ENCODE measurements at regions not wholly inside any gene's neighbourhood (a gene's known extent, or its start where the extent isn't known, plus 50 kb on each side); places are given as distances from the start of the nearest gene placed in this dataset.

GRCh38 chr6:153616506-153616905 is 422.5 kb upstream of the OPRM1 start:
- CTCF ChIA-PET, result no interaction called here
- POLR2A ChIA-PET, result no interaction called here
- TF ChIP-seq LEF1 (IDR thresholded peaks at IDR 0.05; ENCODE audit: borderline replicate concordance) (no peak), NFRKB (IDR thresholded peaks at IDR 0.05) (no peak), TARDBP (IDR thresholded peaks at IDR 0.05) (no peak), SP1 (IDR thresholded peaks at IDR 0.05) (no peak), ZNF384 (IDR thresholded peaks at IDR 0.05) (no peak), FOXA1 (IDR thresholded peaks at IDR 0.05) (no peak), L3MBTL2 (conservative IDR thresholded peaks at IDR 0.05) (no peak), FOXM1 (IDR thresholded peaks at IDR 0.05; ENCODE audit: borderline replicate concordance) (no peak), SUZ12 (IDR thresholded peaks at IDR 0.05) (no peak), ELF4 (IDR thresholded peaks at IDR 0.05) (no peak), CTBP1 (IDR thresholded peaks at IDR 0.05; ENCODE audit: borderline replicate concordance) (no peak), HDGF (IDR thresholded peaks at IDR 0.05; ENCODE audit: borderline replicate concordance) (no peak)
- no peak for DNase-seq (ENCODE audit: extremely low spot score)

GRCh38 chr6:153613719-153614455 is 425.2 kb upstream of the OPRM1 start:
- ChIA-PET POLR2A (no interaction called here), CTCF (no interaction called here)
- TF ChIP-seq ELF4 (IDR thresholded peaks at IDR 0.05), result no peak
- no peak for TF ChIP-seq ZNF384 (IDR thresholded peaks at IDR 0.05)
- no peak for TF ChIP-seq NFRKB (IDR thresholded peaks at IDR 0.05)
- no peak for TF ChIP-seq CTBP1 (IDR thresholded peaks at IDR 0.05; ENCODE audit: borderline replicate concordance)
- TF ChIP-seq FOXA1 (IDR thresholded peaks at IDR 0.05), result no peak
- no peak for TF ChIP-seq L3MBTL2 (conservative IDR thresholded peaks at IDR 0.05)
- TF ChIP-seq PKNOX1 (IDR thresholded peaks at IDR 0.05), result no peak
- TF ChIP-seq SUZ12 (IDR thresholded peaks at IDR 0.05), result no peak
- no peak for TF ChIP-seq BHLHE40 (IDR thresholded peaks at IDR 0.05; ENCODE audit: borderline replicate concordance)
- no peak for TF ChIP-seq SP1 (IDR thresholded peaks at IDR 0.05)
- TF ChIP-seq LEF1 (IDR thresholded peaks at IDR 0.05; ENCODE audit: borderline replicate concordance), result no peak
- no peak for DNase-seq (ENCODE audit: extremely low spot score)

- no peak for DNase-seq (ENCODE audit: extremely low spot score)
- POLR2A ChIA-PET, result no interaction called here
- CTCF ChIA-PET, result no interaction called here
- no peak for TF ChIP-seq L3MBTL2 (conservative IDR thresholded peaks at IDR 0.05)
- no peak for TF ChIP-seq CTBP1 (IDR thresholded peaks at IDR 0.05; ENCODE audit: borderline replicate concordance)
- TF ChIP-seq FOXA1 (IDR thresholded peaks at IDR 0.05), result no peak
- TF ChIP-seq SUZ12 (IDR thresholded peaks at IDR 0.05), result no peak
- TF ChIP-seq FOXM1 (IDR thresholded peaks at IDR 0.05; ENCODE audit: borderline replicate concordance), result no peak
- TF ChIP-seq SP1 (IDR thresholded peaks at IDR 0.05), result no peak
- TF ChIP-seq FOXK2 (IDR thresholded peaks at IDR 0.05), result no peak
- TF ChIP-seq ARNT (IDR thresholded peaks at IDR 0.05), result no peak
- no peak for TF ChIP-seq ZNF384 (IDR thresholded peaks at IDR 0.05)
- no peak for TF ChIP-seq ELF4 (IDR thresholded peaks at IDR 0.05)
- no peak for TF ChIP-seq LEF1 (IDR thresholded peaks at IDR 0.05; ENCODE audit: borderline replicate concordance)
- no peak for TF ChIP-seq HDGF (IDR thresholded peaks at IDR 0.05; ENCODE audit: borderline replicate concordance)
- TF ChIP-seq TARDBP (IDR thresholded peaks at IDR 0.05), result no peak
- TF ChIP-seq NFRKB (IDR thresholded peaks at IDR 0.05), result no peak
- no peak for TF ChIP-seq PKNOX1 (IDR thresholded peaks at IDR 0.05)
- TF ChIP-seq BHLHE40 (IDR thresholded peaks at IDR 0.05; ENCODE audit: borderline replicate concordance), result no peak
These were observed 436.6 kb upstream of the OPRM1 start for GRCh38 chr6:153602401-153602800.

- DNase-seq (ENCODE audit: extremely low spot score), result no peak
- ChIA-PET POLR2A (no interaction called here), CTCF (no interaction called here)
- TF ChIP-seq L3MBTL2 (conservative IDR thresholded peaks at IDR 0.05) (no peak), ZNF384 (IDR thresholded peaks at IDR 0.05) (no peak), CTBP1 (IDR thresholded peaks at IDR 0.05; ENCODE audit: borderline replicate concordance) (no peak), FOXM1 (IDR thresholded peaks at IDR 0.05; ENCODE audit: borderline replicate concordance) (no peak), PKNOX1 (IDR thresholded peaks at IDR 0.05) (no peak), TARDBP (IDR thresholded peaks at IDR 0.05) (no peak), FOXA1 (IDR thresholded peaks at IDR 0.05) (no peak), NFRKB (IDR thresholded peaks at IDR 0.05) (no peak), FOXK2 (IDR thresholded peaks at IDR 0.05) (no peak), SUZ12 (IDR thresholded peaks at IDR 0.05) (no peak), LEF1 (IDR thresholded peaks at IDR 0.05; ENCODE audit: borderline replicate concordance) (no peak), BHLHE40 (IDR thresholded peaks at IDR 0.05; ENCODE audit: borderline replicate concordance) (no peak)
These were observed 439.1 kb upstream of the OPRM1 start for GRCh38 chr6:153599901-153600300.

DNA sequence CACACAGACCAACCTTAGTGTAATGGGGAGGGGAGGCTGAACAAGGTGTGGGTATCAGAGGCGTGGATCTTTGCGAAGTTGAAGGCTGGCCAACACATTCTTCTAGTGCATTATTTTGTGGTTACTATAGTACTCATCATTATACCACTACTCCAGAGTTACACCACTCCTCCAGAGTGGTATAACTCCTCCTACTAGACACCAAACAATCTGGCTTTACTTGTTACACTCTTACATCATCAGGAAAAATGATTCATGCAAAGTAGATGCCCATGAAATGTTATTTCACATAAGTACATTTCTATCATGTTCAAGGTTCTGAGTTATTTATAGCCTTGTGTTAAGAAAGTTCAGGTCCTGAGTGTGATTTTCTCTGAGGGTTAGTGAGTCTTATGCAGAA is 443.1 kb upstream of the OPRM1 start:
- DNase-seq (ENCODE audit: extremely low spot score), result no peak
- TF ChIP-seq HDGF (IDR thresholded peaks at IDR 0.05; ENCODE audit: borderline replicate concordance) (no peak), ZNF384 (IDR thresholded peaks at IDR 0.05) (no peak), ARNT (IDR thresholded peaks at IDR 0.05) (no peak), CTBP1 (IDR thresholded peaks at IDR 0.05; ENCODE audit: borderline replicate concordance) (no peak), FOXM1 (IDR thresholded peaks at IDR 0.05; ENCODE audit: borderline replicate concordance) (no peak), BHLHE40 (IDR thresholded peaks at IDR 0.05; ENCODE audit: borderline replicate concordance) (no peak), LEF1 (IDR thresholded peaks at IDR 0.05; ENCODE audit: borderline replicate concordance) (no peak), FOXK2 (IDR thresholded peaks at IDR 0.05) (no peak), NFRKB (IDR thresholded peaks at IDR 0.05) (no peak), ELF4 (IDR thresholded peaks at IDR 0.05) (no peak), PKNOX1 (IDR thresholded peaks at IDR 0.05) (no peak), L3MBTL2 (conservative IDR thresholded peaks at IDR 0.05) (no peak)
- ChIA-PET CTCF (no interaction called here), POLR2A (no interaction called here)

All from HEK293T (cell line).